ENCODE measurements at regions not wholly inside any gene's neighbourhood (a gene's known extent, or its start where the extent isn't known, plus 50 kb on each side); places are given as distances from the start of the nearest gene placed in this dataset.

- DNase-seq (ENCODE audit: low read depth): no peak
Measured at GRCh38 chr11:119982517-119983239, 155.2 kb downstream of the TRIM29 start.

- DNase-seq (ENCODE audit: low read depth): no peak
Measured at GRCh38 chr11:119980431-119980830, 157.5 kb downstream of the TRIM29 start.

- DNase-seq (ENCODE audit: low read depth): no peak
Measured at GRCh38 chr11:119979701-119980100, 158.2 kb downstream of the TRIM29 start.

- no peak for DNase-seq (ENCODE audit: low read depth)
Measured at GRCh38 chr11:119978696-119979095, 159.2 kb downstream of the TRIM29 start.

- no peak for DNase-seq (ENCODE audit: low read depth)
Measured at GRCh38 chr11:119977881-119978280, 160.0 kb downstream of the TRIM29 start.

GRCh38 chr11:119977561-119977860 is 160.4 kb downstream of the TRIM29 start:
- DNase-seq (ENCODE audit: low read depth): no peak

- DNase-seq (ENCODE audit: low read depth): no peak
Measured at GRCh38 chr11:119976805-119977560, 160.9 kb downstream of the TRIM29 start.

GRCh38 chr11:119975561-119976152 is 162.3 kb downstream of the TRIM29 start:
- DNase-seq (ENCODE audit: low read depth): no peak

GRCh38 chr11:119974467-119974866 is 163.4 kb downstream of the TRIM29 start:
- no peak for DNase-seq (ENCODE audit: low read depth)

GRCh38 chr11:119974051-119974450 is 163.9 kb downstream of the TRIM29 start:
- DNase-seq (ENCODE audit: low read depth): no peak

- DNase-seq (ENCODE audit: low read depth): no peak
Measured at GRCh38 chr11:119972281-119972680, 165.6 kb downstream of the TRIM29 start.

- no peak for DNase-seq (ENCODE audit: low read depth)
Measured at GRCh38 chr11:119970555-119971304, 167.2 kb downstream of the TRIM29 start.

- no peak for DNase-seq (ENCODE audit: low read depth)
Measured at GRCh38 chr11:119964136-119965025, 173.5 kb downstream of the TRIM29 start.

- DNase-seq (ENCODE audit: low read depth): no peak
Measured at GRCh38 chr11:119957951-119958350, 180.0 kb downstream of the TRIM29 start.

- DNase-seq (ENCODE audit: low read depth): no peak
Measured at GRCh38 chr11:119952441-119952840, 185.5 kb downstream of the TRIM29 start.

- DNase-seq (ENCODE audit: low read depth): no peak
Measured at GRCh38 chr11:119943298-119943655, 194.6 kb downstream of the TRIM29 start.

- peak; percentile 20 for DNase-seq (ENCODE audit: low read depth)
Measured at GRCh38 chr11:119942583-119943297, 195.2 kb downstream of the TRIM29 start.

- DNase-seq (ENCODE audit: low read depth): no peak
Measured at GRCh38 chr11:119941636-119942411, 196.1 kb downstream of the TRIM29 start.

- no peak for DNase-seq (ENCODE audit: low read depth)
Measured at GRCh38 chr11:119941171-119941570, 196.7 kb downstream of the TRIM29 start.

GRCh38 chr11:119940401-119940976 is 197.4 kb downstream of the TRIM29 start:
- no peak for DNase-seq (ENCODE audit: low read depth)
